ENCODE measurements at regions not wholly inside any gene's neighbourhood (a gene's known extent, or its start where the extent isn't known, plus 50 kb on each side); places are given as distances from the start of the nearest gene placed in this dataset.

- TF ChIP-seq CTCF (IDR thresholded peaks at IDR 0.05) (no peak), POLR2A (IDR thresholded peaks at IDR 0.05) (no peak)
These were observed 162.1 kb upstream of the FKBP1C start for GRCh38 chr6:63049216-63049615.

All from esophagus squamous epithelium (tissue), 4 donors.